ENCODE measurements at regions not wholly inside any gene's neighbourhood (a gene's known extent, or its start where the extent isn't known, plus 50 kb on each side); places are given as distances from the start of the nearest gene placed in this dataset.

- no peak for TF ChIP-seq CTCF (IDR thresholded peaks at IDR 0.05)
These were observed 467.2 kb downstream of the TFAP2B start for GRCh38 chr6:51285876-51286275.

- TF ChIP-seq CTCF (IDR thresholded peaks at IDR 0.05) = no peak
These were observed 470.4 kb downstream of the TFAP2B start for GRCh38 chr6:51289041-51289440.

GRCh38 chr6:51292659-51293058 lies 474.0 kb downstream of the TFAP2B start:
- no peak for TF ChIP-seq CTCF (IDR thresholded peaks at IDR 0.05)

GRCh38 chr6:51299621-51300380 lies 481.1 kb downstream of the TFAP2B start:
- TF ChIP-seq CTCF (IDR thresholded peaks at IDR 0.05) = no peak

GRCh38 chr6:51300510-51300909 lies 481.8 kb downstream of the TFAP2B start:
- no peak for TF ChIP-seq CTCF (IDR thresholded peaks at IDR 0.05)

GRCh38 chr6:51301962-51302361 lies 483.3 kb downstream of the TFAP2B start:
- TF ChIP-seq CTCF (IDR thresholded peaks at IDR 0.05) = no peak

- TF ChIP-seq CTCF (IDR thresholded peaks at IDR 0.05) = no peak
These were observed 483.8 kb downstream of the TFAP2B start for GRCh38 chr6:51302431-51302830.

GRCh38 chr6:51303338-51303737 lies 484.7 kb downstream of the TFAP2B start:
- no peak for TF ChIP-seq CTCF (IDR thresholded peaks at IDR 0.05)

Measured in LNCAP (cell line).